HG03196 (cell line): ENCODE measurements at regions not wholly inside any gene's neighbourhood (a gene's known extent, or its start where the extent isn't known, plus 50 kb on each side); places are given as distances from the start of the nearest gene placed in this dataset.

Source experiments
- ATAC-seq: cut with Tn5 transposase; IDR thresholded peaks from one replicate; pipeline ENCODE4 v1.9.1; 2021; ENCODE audit not compliant: unreplicated experiment

GRCh38 chr5:54746777-54747398 lies 229.3 kb downstream of the SNX18 start:
- ATAC-seq, result no peak

GRCh38 chr5:54746346-54746745 lies 228.8 kb downstream of the SNX18 start:
- no peak for ATAC-seq

- ATAC-seq, result no peak
These were observed 228.0 kb downstream of the SNX18 start for GRCh38 chr5:54745599-54745998.

- ATAC-seq, result no peak
These were observed 226.6 kb downstream of the SNX18 start for GRCh38 chr5:54743997-54744788.

GRCh38 chr5:54743581-54743980 lies 226.0 kb downstream of the SNX18 start:
- ATAC-seq, result no peak

GRCh38 chr5:54742417-54742891 lies 224.9 kb downstream of the SNX18 start:
- ATAC-seq, result no peak

GRCh38 chr5:54741711-54742110 lies 224.2 kb downstream of the SNX18 start:
- no peak for ATAC-seq

- ATAC-seq, result no peak
These were observed 222.6 kb downstream of the SNX18 start for GRCh38 chr5:54740141-54740540.

GRCh38 chr5:54739371-54739770 lies 221.8 kb downstream of the SNX18 start:
- no peak for ATAC-seq

- ATAC-seq, result no peak
These were observed 221.4 kb downstream of the SNX18 start for GRCh38 chr5:54738973-54739367.

GRCh38 chr5:54738118-54738972 lies 220.8 kb downstream of the SNX18 start:
- ATAC-seq, result no peak

- ATAC-seq, result no peak
These were observed 218.6 kb downstream of the SNX18 start for GRCh38 chr5:54736003-54736797.

GRCh38 chr5:54733101-54733500 lies 215.5 kb downstream of the SNX18 start:
- no peak for ATAC-seq

- no peak for ATAC-seq
These were observed 214.5 kb downstream of the SNX18 start for GRCh38 chr5:54732108-54732507.

- no peak for ATAC-seq
These were observed 211.0 kb downstream of the SNX18 start for GRCh38 chr5:54728588-54728915.

- ATAC-seq, result no peak
These were observed 210.5 kb downstream of the SNX18 start for GRCh38 chr5:54727874-54728587.

GRCh38 chr5:54725391-54726280 lies 208.1 kb downstream of the SNX18 start:
- no peak for ATAC-seq

GRCh38 chr5:54722846-54723433 lies 205.4 kb downstream of the SNX18 start:
- ATAC-seq, result no peak
